ENCODE measurements at regions not wholly inside any gene's neighbourhood (a gene's known extent, or its start where the extent isn't known, plus 50 kb on each side); places are given as distances from the start of the nearest gene placed in this dataset.

DNA sequence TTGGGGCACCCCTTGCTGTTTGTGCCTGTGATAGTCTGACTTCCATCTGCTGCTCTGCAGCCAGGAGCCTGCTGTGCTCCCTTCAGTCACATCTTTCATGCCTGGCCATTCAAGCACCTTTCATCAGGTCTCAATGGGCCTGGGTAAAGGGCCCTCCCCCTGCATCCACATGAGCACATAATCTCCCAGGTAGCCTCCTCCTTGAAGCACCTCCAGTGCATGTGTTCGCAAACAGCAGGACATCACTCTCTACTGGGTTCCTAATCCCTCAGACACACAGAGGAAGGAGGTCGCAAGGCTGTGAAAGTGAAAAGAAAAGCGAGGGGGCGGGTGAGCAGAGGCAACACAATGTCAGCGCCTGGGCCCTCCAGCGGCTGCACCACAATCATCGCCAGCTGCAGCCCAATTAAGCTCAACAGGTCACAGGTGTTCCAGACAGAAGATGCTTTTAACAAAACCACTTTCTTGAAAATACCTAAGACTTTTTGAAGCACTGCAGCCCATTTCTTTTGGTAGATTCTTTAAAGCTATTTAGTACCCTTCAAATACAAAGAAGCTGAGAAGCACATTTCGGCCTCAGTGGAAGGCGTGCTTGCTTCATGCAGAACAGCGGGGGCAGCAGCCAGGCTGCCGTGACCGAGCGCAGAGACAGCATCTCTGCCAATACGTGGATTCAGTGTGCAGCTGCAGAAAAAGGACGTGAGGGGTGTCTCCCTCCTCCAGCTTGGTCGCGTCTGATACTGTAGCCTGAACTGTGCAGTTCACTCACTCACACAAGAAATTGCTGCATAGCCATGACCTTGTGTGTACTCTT lies 92.2 kb upstream of the SPRY1 start:
- Histone ChIP-seq H3K9ac (ENCODE audit: low read depth, low read length) (no peak overlapping the region), H2AFZ (ENCODE audit: low read depth, low read length) (no peak overlapping the region), H3K4me3 (ENCODE audit: low read depth in 1 of 2, low read length in 2 of 2) (no peak overlapping the region), H3K4me2 (ENCODE audit: insufficient read depth, low read length) (no peak overlapping the region), H3K4me1 (ENCODE audit: insufficient read depth, low read length) (peaks cover 11% of the 10 kb centered on the region; the same call in 1 of the 2 replicates), H3K27ac (ENCODE audit: low read length) (no peak overlapping the region), H3K9me3 (ENCODE audit: insufficient read depth, low read length, severe bottlenecking) (no peaks in the 10 kb centered on the region), H3K27me3 (ENCODE audit: insufficient read depth, low read length, poor library complexity) (no peaks in the 10 kb centered on the region), H3K36me3 (ENCODE audit: insufficient read depth, low read length) (no peaks in the 10 kb centered on the region), H3K79me2 (ENCODE audit: insufficient read depth, low read length) (no peaks in the 10 kb centered on the region), H4K20me1 (ENCODE audit: insufficient read depth, low read length) (no peaks in the 10 kb centered on the region)
- ATAC-seq (ENCODE audit: insufficient read depth, low read depth) (peak; percentile 74), DNase-seq (peak; percentile 34)
- no peak for TF ChIP-seq EZH2 (IDR thresholded peaks at IDR 0.05; ENCODE audit: borderline replicate concordance, low read depth, low read length, severe bottlenecking)
- TF ChIP-seq CTCF (IDR thresholded peaks at IDR 0.05; ENCODE audit: borderline replicate concordance, extremely low read depth, low read length, poor library complexity, severe bottlenecking), result no peak

GRCh38 chr4:123305736-123306135 lies 90.9 kb upstream of the SPRY1 start:
- no peaks in the 10 kb centered on the region for H3K79me2 ChIP-seq (ENCODE audit: insufficient read depth, low read length)
- TF ChIP-seq CTCF (IDR thresholded peaks at IDR 0.05; ENCODE audit: borderline replicate concordance, extremely low read depth, low read length, poor library complexity, severe bottlenecking) (no peak), EZH2 (IDR thresholded peaks at IDR 0.05; ENCODE audit: borderline replicate concordance, low read depth, low read length, severe bottlenecking) (no peak)
- no peaks in the 10 kb centered on the region for H3K27me3 ChIP-seq (ENCODE audit: insufficient read depth, low read length, poor library complexity)
- H4K20me1 ChIP-seq (ENCODE audit: insufficient read depth, low read length), result no peaks in the 10 kb centered on the region
- H3K4me3 ChIP-seq (ENCODE audit: low read depth in 1 of 2, low read length in 2 of 2), result no peak overlapping the region
- H3K4me1 ChIP-seq (ENCODE audit: insufficient read depth, low read length), result peaks cover 1% of the 10 kb centered on the region; the same call in 1 of the 2 replicates
- no peak for ATAC-seq (ENCODE audit: insufficient read depth, low read depth)
- no peak for DNase-seq
- no peaks in the 10 kb centered on the region for H3K36me3 ChIP-seq (ENCODE audit: insufficient read depth, low read length)
- H3K4me2 ChIP-seq (ENCODE audit: insufficient read depth, low read length), result no peak overlapping the region
- no peak overlapping the region for H2AFZ ChIP-seq (ENCODE audit: low read depth, low read length)
- H3K27ac ChIP-seq (ENCODE audit: low read length), result no peak overlapping the region
- H3K9ac ChIP-seq (ENCODE audit: low read depth, low read length), result no peak overlapping the region
- H3K9me3 ChIP-seq (ENCODE audit: insufficient read depth, low read length, severe bottlenecking), result no peaks in the 10 kb centered on the region

DNA sequence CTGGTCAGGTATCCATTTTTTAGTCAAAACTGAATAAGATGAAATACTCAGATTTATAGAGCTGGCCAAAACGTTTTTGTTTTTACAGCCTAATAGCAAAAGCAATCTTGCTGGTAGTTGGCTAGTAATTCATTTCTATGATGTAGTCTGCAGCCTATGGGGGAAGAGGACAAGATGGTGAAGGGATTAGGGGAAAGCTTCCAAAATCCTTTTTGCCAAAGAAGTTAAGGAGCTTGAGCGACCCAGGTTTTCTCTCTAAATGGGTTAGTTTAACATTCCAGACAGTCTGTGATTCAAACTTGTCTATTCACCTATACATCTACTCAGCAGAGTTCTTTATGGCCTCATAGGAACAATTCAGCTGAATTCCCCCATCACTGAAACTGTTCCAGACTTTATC lies 89.8 kb upstream of the SPRY1 start:
- Histone ChIP-seq H3K27me3 (ENCODE audit: insufficient read depth, low read length, poor library complexity) (no peaks in the 10 kb centered on the region), H2AFZ (ENCODE audit: low read depth, low read length) (no peak overlapping the region), H3K9me3 (ENCODE audit: insufficient read depth, low read length, severe bottlenecking) (no peaks in the 10 kb centered on the region), H3K4me3 (ENCODE audit: low read depth in 1 of 2, low read length in 2 of 2) (no peak overlapping the region), H3K36me3 (ENCODE audit: insufficient read depth, low read length) (no peaks in the 10 kb centered on the region), H3K27ac (ENCODE audit: low read length) (no peak overlapping the region), H3K9ac (ENCODE audit: low read depth, low read length) (no peak overlapping the region), H3K4me2 (ENCODE audit: insufficient read depth, low read length) (no peak overlapping the region), H3K4me1 (ENCODE audit: insufficient read depth, low read length) (no peaks in the 10 kb centered on the region), H4K20me1 (ENCODE audit: insufficient read depth, low read length) (no peaks in the 10 kb centered on the region), H3K79me2 (ENCODE audit: insufficient read depth, low read length) (no peaks in the 10 kb centered on the region)
- DNase-seq (no peak), ATAC-seq (ENCODE audit: insufficient read depth, low read depth) (no peak)
- TF ChIP-seq EZH2 (IDR thresholded peaks at IDR 0.05; ENCODE audit: borderline replicate concordance, low read depth, low read length, severe bottlenecking) (no peak), CTCF (IDR thresholded peaks at IDR 0.05; ENCODE audit: borderline replicate concordance, extremely low read depth, low read length, poor library complexity, severe bottlenecking) (no peak)
